ENCODE measurements at regions not wholly inside any gene's neighbourhood (a gene's known extent, or its start where the extent isn't known, plus 50 kb on each side); places are given as distances from the start of the nearest gene placed in this dataset.
A peak's percentile ranks its signal among the peaks of the same experiment; 100 is the strongest.

DNA sequence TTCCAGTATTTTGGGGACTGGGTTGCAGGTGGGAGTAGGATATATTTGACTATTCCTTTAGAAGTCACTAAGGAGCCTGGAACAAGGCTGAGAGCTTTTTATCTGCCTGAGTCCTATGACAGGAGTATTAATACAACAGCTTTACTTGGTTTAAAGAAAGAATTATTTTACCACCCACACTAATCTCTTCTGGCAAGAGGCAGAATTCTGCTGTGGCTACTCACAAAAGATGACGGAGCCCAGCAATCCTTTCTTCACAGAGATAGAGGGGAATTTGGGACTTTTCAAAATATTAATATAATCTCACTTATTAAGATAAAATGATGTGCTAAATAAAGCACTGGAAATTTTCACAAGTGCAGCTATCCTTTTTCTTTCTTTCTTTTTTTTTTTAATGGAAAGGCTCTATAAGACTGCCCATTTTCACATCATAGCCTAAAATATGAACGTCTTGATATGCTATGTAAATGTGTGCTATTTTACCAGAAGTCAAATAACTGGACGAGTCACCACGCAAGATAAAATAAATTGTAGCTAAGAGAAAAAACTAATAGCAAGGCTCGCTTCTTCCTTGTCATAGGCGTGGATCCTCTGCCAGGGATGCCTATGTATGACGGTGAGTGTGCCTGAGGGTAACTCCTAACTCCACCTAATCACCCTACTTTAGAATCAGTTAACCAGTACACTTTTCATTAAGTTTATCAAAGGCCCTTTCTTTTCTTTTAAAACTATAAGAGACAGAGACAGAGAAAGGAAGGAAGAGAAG, 76.3 kb downstream of the ZNF608 start:
- Mint-ChIP-seq H3K27ac (no peak overlapping the region), H3K4me1 (no peaks in the 10 kb centered on the region), H3K36me3 (ENCODE audit: low read depth) (no peaks in the 10 kb centered on the region), H3K9me3 (no peaks in the 10 kb centered on the region), H3K4me3 (no peak overlapping the region), H3K27me3 (peaks cover 2% of the 10 kb centered on the region)
- DNase-seq (no peak), ATAC-seq (no peak)

DNA sequence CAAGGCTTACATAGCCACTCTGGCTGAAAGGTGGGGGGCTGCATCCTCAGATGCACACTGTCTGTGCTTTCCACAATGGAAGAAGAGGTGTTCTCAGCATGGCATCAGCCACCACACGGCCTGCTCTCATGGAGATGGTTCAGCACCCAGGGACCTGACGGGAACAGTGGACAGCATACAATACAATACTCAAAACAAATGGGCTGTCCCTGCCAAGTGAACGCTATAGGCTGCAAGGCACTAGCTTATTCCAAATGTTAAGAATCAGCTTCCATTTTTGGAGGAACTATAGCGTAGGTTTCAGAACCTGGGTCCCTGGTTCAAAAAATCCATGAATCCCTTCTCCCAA, 77.2 kb downstream of the ZNF608 start:
- Mint-ChIP-seq H3K4me1 (no peaks in the 10 kb centered on the region), H3K27ac (no peak overlapping the region), H3K4me3 (no peak overlapping the region), H3K36me3 (ENCODE audit: low read depth) (no peaks in the 10 kb centered on the region), H3K9me3 (no peaks in the 10 kb centered on the region), H3K27me3 (peaks cover 2% of the 10 kb centered on the region)
- ATAC-seq: no peak
- no peak for DNase-seq

DNA sequence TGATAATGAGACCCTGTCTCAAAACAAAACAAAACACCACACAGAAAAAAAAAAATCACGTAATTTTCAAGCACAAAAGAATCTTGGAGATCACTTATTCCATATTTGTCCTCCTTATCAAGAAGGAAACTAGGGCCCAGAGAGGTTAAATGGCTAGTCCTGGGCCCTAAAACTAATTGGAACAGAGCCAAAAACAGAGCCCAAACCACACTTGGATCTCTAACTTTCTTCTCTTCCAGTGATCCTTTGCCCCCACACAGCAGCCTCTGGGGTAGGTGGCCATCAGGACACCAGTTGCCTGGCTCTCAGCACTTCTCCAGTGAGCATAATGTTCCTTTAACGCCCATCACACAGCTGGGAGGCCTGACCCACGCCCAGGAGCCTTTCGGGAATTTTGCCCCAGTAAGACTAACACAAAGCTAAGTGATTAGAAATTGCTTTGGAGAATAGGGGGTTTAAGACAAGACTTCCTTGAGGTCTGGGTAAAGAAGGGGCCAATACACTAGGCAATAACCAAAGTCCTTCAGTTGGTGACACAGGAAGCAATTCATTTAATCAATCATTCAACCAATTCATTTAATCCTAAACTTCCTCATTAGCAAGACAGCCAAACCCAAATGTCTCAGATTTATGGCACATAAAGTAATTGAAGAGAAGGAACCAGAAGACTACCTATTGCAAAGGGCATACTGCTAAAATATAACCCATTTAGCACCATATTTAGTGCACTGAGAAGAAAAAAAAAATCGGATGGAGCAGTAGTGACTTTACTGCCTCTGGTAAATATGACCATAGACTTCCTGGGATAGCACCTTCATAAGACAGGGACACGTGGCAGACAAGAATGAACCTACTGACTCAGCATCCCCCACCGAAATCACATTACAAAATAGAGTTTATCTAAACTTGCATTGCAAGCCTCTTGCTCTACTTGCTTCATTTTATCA, 77.8 kb downstream of the ZNF608 start:
- DNase-seq (no peak), ATAC-seq (no peak)
- no peaks in the 10 kb centered on the region for H3K4me1 Mint-ChIP-seq
- no peak overlapping the region for H3K27ac Mint-ChIP-seq
- H3K27me3 Mint-ChIP-seq: peaks cover 2% of the 10 kb centered on the region
- no peak overlapping the region for H3K4me3 Mint-ChIP-seq
- no peaks in the 10 kb centered on the region for H3K9me3 Mint-ChIP-seq
- no peaks in the 10 kb centered on the region for H3K36me3 Mint-ChIP-seq (ENCODE audit: low read depth)

DNA sequence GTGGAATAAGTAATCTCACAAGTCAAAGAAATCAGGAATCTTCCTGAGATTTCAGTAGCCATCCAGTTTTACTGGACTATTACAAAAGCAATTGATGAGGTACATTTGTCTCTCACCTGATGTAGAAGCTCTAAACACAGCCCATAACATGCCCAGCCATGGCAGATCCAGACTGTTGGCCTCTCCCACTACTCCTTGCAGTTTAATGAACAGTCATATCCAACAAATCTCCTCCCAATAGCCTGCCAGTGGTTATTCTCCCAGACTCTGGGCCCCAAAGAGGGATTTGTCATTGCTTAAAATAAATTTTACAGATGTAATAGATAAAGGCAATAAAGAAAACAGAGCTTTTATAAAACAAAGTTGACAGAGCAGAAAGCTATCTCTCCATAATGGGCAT, 80.8 kb downstream of the ZNF608 start:
- no peak for DNase-seq
- ATAC-seq: no peak
- H3K36me3 Mint-ChIP-seq (ENCODE audit: low read depth): no peaks in the 10 kb centered on the region
- no peaks in the 10 kb centered on the region for H3K4me1 Mint-ChIP-seq
- H3K9me3 Mint-ChIP-seq: no peaks in the 10 kb centered on the region
- H3K4me3 Mint-ChIP-seq: no peak overlapping the region
- peaks cover 2% of the 10 kb centered on the region for H3K27me3 Mint-ChIP-seq
- H3K27ac Mint-ChIP-seq: no peak overlapping the region

GRCh38 chr5:124665035-124665434, 81.4 kb downstream of the ZNF608 start:
- ATAC-seq (no peak), DNase-seq (no peak)
- Mint-ChIP-seq H3K27ac (no peak overlapping the region), H3K27me3 (peaks cover 3% of the 10 kb centered on the region), H3K4me1 (no peaks in the 10 kb centered on the region), H3K4me3 (no peak overlapping the region), H3K9me3 (no peaks in the 10 kb centered on the region), H3K36me3 (ENCODE audit: low read depth) (no peaks in the 10 kb centered on the region)

DNA sequence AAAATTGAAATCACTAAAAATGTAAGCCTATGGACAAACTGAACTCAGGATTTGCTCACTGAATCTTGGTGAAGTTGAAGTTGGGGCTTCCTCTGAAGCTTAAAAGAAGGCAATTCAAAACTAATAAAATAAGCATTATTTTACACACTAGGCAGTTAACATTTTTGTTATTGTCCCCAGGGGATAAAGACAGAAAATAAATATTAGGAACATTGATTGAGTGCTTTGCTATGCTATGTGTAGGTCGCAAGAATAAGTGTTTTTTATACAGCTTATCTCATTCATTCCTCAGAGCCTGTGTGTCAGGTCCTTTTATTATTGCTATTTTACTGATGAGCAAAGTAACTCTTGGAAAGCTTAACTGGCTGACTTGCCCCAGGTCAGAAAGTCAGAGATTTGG, 82.2 kb downstream of the ZNF608 start:
- no peaks in the 10 kb centered on the region for H3K36me3 Mint-ChIP-seq (ENCODE audit: low read depth)
- DNase-seq (no peak), ATAC-seq (no peak)
- no peak overlapping the region for H3K4me3 Mint-ChIP-seq
- H3K9me3 Mint-ChIP-seq: no peaks in the 10 kb centered on the region
- peaks cover 7% of the 10 kb centered on the region for H3K27me3 Mint-ChIP-seq
- H3K27ac Mint-ChIP-seq: no peak overlapping the region
- peaks cover under 1% of the 10 kb centered on the region for H3K4me1 Mint-ChIP-seq

DNA sequence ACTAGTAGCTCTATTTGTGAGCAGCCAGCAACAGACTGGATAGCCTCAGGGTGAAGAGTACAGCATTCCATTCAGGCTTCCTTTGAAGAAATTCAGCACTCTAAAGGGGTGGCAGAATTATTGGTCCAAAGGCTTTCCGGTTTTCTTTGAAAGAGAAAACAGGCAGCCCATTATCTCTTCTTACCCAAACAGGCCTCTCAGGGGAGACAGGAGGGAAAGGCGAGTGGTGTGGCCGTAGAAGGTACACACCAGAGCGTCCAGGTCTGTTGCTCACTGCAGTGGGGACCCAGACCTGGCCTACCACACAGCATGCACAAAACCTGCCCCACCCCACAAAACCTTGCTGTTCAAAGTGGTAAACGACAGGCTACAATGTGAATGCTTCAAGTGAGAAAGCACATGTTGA, 83.3 kb downstream of the ZNF608 start:
- ATAC-seq (no peak), DNase-seq (no peak)
- peaks cover 4% of the 10 kb centered on the region for H3K4me1 Mint-ChIP-seq
- no peaks in the 10 kb centered on the region for H3K9me3 Mint-ChIP-seq
- H3K36me3 Mint-ChIP-seq (ENCODE audit: low read depth): no peaks in the 10 kb centered on the region
- H3K27ac Mint-ChIP-seq: no peak overlapping the region
- peaks cover 14% of the 10 kb centered on the region for H3K27me3 Mint-ChIP-seq
- H3K4me3 Mint-ChIP-seq: no peak overlapping the region

GRCh38 chr5:124662181-124662781, 84.2 kb downstream of the ZNF608 start:
- peaks cover 14% of the 10 kb centered on the region for H3K27me3 Mint-ChIP-seq
- H3K4me1 Mint-ChIP-seq: peaks cover 4% of the 10 kb centered on the region
- no peaks in the 10 kb centered on the region for H3K9me3 Mint-ChIP-seq
- no peak overlapping the region for H3K27ac Mint-ChIP-seq
- no peak overlapping the region for H3K4me3 Mint-ChIP-seq
- no peaks in the 10 kb centered on the region for H3K36me3 Mint-ChIP-seq (ENCODE audit: low read depth)
- ATAC-seq (no peak), DNase-seq (no peak)

- no peak overlapping the region for H3K4me3 Mint-ChIP-seq
- DNase-seq (no peak), ATAC-seq (no peak)
- no peaks in the 10 kb centered on the region for H3K9me3 Mint-ChIP-seq
- no peak overlapping the region for H3K27ac Mint-ChIP-seq
- H3K36me3 Mint-ChIP-seq (ENCODE audit: low read depth): no peaks in the 10 kb centered on the region
- peaks cover 4% of the 10 kb centered on the region for H3K4me1 Mint-ChIP-seq
- peaks cover 14% of the 10 kb centered on the region for H3K27me3 Mint-ChIP-seq
Measured at GRCh38 chr5:124661317-124662141, 84.9 kb downstream of the ZNF608 start.

- H3K27ac Mint-ChIP-seq: no peak overlapping the region
- no peak for ATAC-seq
- no peak overlapping the region for H3K4me3 Mint-ChIP-seq
- H3K36me3 Mint-ChIP-seq (ENCODE audit: low read depth): no peaks in the 10 kb centered on the region
- DNase-seq: no peak
- peaks cover 12% of the 10 kb centered on the region for H3K27me3 Mint-ChIP-seq
- peaks cover 4% of the 10 kb centered on the region for H3K4me1 Mint-ChIP-seq
- no peaks in the 10 kb centered on the region for H3K9me3 Mint-ChIP-seq
Measured at GRCh38 chr5:124660229-124661093, 86.0 kb downstream of the ZNF608 start.

DNA sequence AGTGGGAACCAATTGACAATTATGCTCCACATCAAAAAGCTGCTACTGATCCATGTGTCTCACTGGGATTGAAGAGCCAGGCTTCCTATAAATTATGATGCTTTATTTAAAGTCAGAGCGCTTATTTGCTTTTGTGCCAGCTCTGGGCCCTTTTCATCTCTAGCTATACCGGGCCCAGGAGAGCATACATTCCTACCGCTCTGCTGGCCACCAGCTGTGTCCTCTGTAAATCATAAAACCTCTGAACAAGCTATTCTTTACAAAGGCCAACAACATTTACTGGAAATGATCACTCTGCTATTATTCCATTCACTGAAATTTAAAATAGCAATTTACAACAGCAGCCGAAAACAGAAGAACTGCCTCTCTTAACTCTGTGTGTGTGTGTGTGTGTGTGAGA, 86.6 kb downstream of the ZNF608 start:
- DNase-seq: no peak
- no peaks in the 10 kb centered on the region for H3K36me3 Mint-ChIP-seq (ENCODE audit: low read depth)
- H3K27me3 Mint-ChIP-seq: peaks cover 12% of the 10 kb centered on the region
- ATAC-seq: no peak
- H3K4me1 Mint-ChIP-seq: peaks cover 4% of the 10 kb centered on the region
- no peak overlapping the region for H3K27ac Mint-ChIP-seq
- no peaks in the 10 kb centered on the region for H3K9me3 Mint-ChIP-seq
- H3K4me3 Mint-ChIP-seq: no peak overlapping the region

DNA sequence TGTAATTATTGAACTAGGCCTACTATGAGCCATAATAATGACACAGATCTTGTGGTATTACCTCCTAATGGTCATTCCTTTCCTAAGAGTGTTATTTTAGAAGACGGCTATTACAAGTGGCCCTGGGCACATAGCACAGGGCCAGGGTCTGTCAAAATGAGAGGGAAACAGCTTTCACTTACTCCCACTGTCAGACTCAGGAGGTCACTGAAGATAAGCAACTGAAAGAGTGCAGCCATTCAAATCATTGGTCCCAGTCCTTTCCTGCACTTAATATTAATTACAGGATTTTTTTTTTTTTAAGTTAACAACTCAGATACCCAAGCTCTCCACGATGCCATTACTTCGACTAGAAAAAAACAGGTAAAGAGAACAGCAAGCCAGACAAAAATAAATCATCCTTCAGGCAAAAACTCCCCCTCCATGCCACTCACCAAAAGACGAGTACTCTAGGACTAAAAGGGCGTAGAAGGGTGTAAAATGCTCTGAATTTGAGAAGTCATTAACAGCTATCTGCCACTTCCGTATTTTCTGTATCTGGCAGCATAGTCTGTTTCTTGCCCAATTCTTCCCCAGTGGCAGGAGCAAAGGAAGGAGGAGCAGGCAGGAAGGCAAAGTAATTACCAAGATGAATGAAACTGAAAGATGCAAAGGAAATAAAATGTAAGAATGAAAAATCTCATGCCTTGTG, 87.4 kb downstream of the ZNF608 start:
- Mint-ChIP-seq H3K4me3 (no peak overlapping the region), H3K4me1 (peaks cover 4% of the 10 kb centered on the region), H3K36me3 (ENCODE audit: low read depth) (no peaks in the 10 kb centered on the region), H3K27me3 (peaks cover 12% of the 10 kb centered on the region), H3K9me3 (no peaks in the 10 kb centered on the region), H3K27ac (no peak overlapping the region)
- ATAC-seq: no peak
- DNase-seq: no peak

- no peaks in the 10 kb centered on the region for H3K9me3 Mint-ChIP-seq
- H3K36me3 Mint-ChIP-seq (ENCODE audit: low read depth): no peaks in the 10 kb centered on the region
- H3K27me3 Mint-ChIP-seq: peaks cover 35% of the 10 kb centered on the region
- no peak overlapping the region for H3K27ac Mint-ChIP-seq
- DNase-seq (no peak), ATAC-seq (peak; percentile 37)
- H3K4me3 Mint-ChIP-seq: no peak overlapping the region
- H3K4me1 Mint-ChIP-seq: peaks cover 12% of the 10 kb centered on the region
Measured at GRCh38 chr5:124655921-124656511, 90.4 kb downstream of the ZNF608 start.
